ENCODE measurements at regions not wholly inside any gene's neighbourhood (a gene's known extent, or its start where the extent isn't known, plus 50 kb on each side); places are given as distances from the start of the nearest gene placed in this dataset.

- no peaks in the 10 kb centered on the region for H3K79me2 ChIP-seq (ENCODE audit: insufficient read depth, low read length)
- WGBS (ENCODE audit: insufficient coverage) = no CpG with 5 or more reads among the region's 1 CpG
- H3K4me3 Mint-ChIP-seq = no peak overlapping the region
- no peaks in the 10 kb centered on the region for H3K4me1 ChIP-seq (ENCODE audit: control insufficient read depth in 1 of 2, insufficient read depth in 2 of 2, low read length in 2 of 2)
- H2AFZ ChIP-seq (ENCODE audit: insufficient read depth, low read depth, low read length, poor library complexity, severe bottlenecking) = no peak overlapping the region
- H3K4me2 ChIP-seq (replicated peaks; ENCODE audit: extremely low read depth, low read length, poor library complexity, severe bottlenecking) = no peak overlapping the region
- no peaks in the 10 kb centered on the region for H3K27me3 ChIP-seq (ENCODE audit: control insufficient read depth in 2 of 2, insufficient read depth in 2 of 2, low read length in 2 of 2)
- H4K20me1 ChIP-seq (ENCODE audit: insufficient read depth, low read length) = no peaks in the 10 kb centered on the region
- H3K9me3 Mint-ChIP-seq = peaks cover 0 to 8% (median 3%) of the 10 kb centered on the region in 7 donors
- no peak overlapping the region for H3K9ac ChIP-seq (ENCODE audit: insufficient read depth, low read length, poor library complexity, severe bottlenecking)
- no peak overlapping the region for H3K27ac Mint-ChIP-seq
- intact Hi-C loops (cut with micrococcal nuclease) = no loop called here
- no peaks in the 10 kb centered on the region for H3K4me1 Mint-ChIP-seq
- no peak overlapping the region for H3K27ac ChIP-seq (ENCODE audit: low read depth in 1 of 2, low read length in 2 of 2)
- no peak for TF ChIP-seq CTCF (IDR thresholded peaks at IDR 0.05)
- peaks cover 0 to 14% of the 10 kb centered on the region in 2 donors for H3K9me3 ChIP-seq (replicated peaks in 1 of 2; ENCODE audit: control insufficient read depth in 1 of 2, insufficient read depth in 1 of 2, low read length in 2 of 2)
- H3K27me3 Mint-ChIP-seq (ENCODE audit: low read depth in 3 of 3) = no peaks in the 10 kb centered on the region
- no peak overlapping the region for H3K4me3 ChIP-seq (replicated peaks in 1 of 3; ENCODE audit: low read depth in 2 of 3, low read length in 3 of 3)
- no peaks in the 10 kb centered on the region for H3K36me3 ChIP-seq (replicated peaks in 1 of 2; ENCODE audit: control insufficient read depth in 1 of 2, insufficient read depth in 2 of 2, low read length in 2 of 2)
- DNase-seq = no peak
- no peaks in the 10 kb centered on the region for H3K36me3 Mint-ChIP-seq
These were observed 732.6 kb downstream of the ROBO2 start for GRCh38 chr3:77772459-77772858.

GRCh38 chr3:77773084-77773483 is 733.2 kb downstream of the ROBO2 start:
- no peak overlapping the region for H3K4me3 Mint-ChIP-seq
- Histone ChIP-seq H2AFZ (ENCODE audit: insufficient read depth, low read depth, low read length, poor library complexity, severe bottlenecking) (no peak overlapping the region), H3K36me3 (replicated peaks in 1 of 2; ENCODE audit: control insufficient read depth in 1 of 2, insufficient read depth in 2 of 2, low read length in 2 of 2) (no peaks in the 10 kb centered on the region), H3K4me1 (ENCODE audit: control insufficient read depth in 1 of 2, insufficient read depth in 2 of 2, low read length in 2 of 2) (no peaks in the 10 kb centered on the region), H3K9ac (ENCODE audit: insufficient read depth, low read length, poor library complexity, severe bottlenecking) (no peak overlapping the region), H3K27me3 (ENCODE audit: control insufficient read depth in 2 of 2, insufficient read depth in 2 of 2, low read length in 2 of 2) (no peaks in the 10 kb centered on the region), H4K20me1 (ENCODE audit: insufficient read depth, low read length) (no peaks in the 10 kb centered on the region), H3K4me3 (replicated peaks in 1 of 3; ENCODE audit: low read depth in 2 of 3, low read length in 3 of 3) (no peak overlapping the region), H3K79me2 (ENCODE audit: insufficient read depth, low read length) (no peaks in the 10 kb centered on the region), H3K9me3 (replicated peaks in 1 of 2; ENCODE audit: control insufficient read depth in 1 of 2, insufficient read depth in 1 of 2, low read length in 2 of 2) (peaks cover 0 to 14% of the 10 kb centered on the region in 2 donors), H3K4me2 (replicated peaks; ENCODE audit: extremely low read depth, low read length, poor library complexity, severe bottlenecking) (no peak overlapping the region), H3K27ac (ENCODE audit: low read depth in 1 of 2, low read length in 2 of 2) (no peak overlapping the region)
- no peaks in the 10 kb centered on the region for H3K27me3 Mint-ChIP-seq (ENCODE audit: low read depth in 3 of 3)
- H3K36me3 Mint-ChIP-seq = no peaks in the 10 kb centered on the region
- intact Hi-C loops (cut with micrococcal nuclease) = no loop called here
- peaks cover 0 to 8% (median 3%) of the 10 kb centered on the region in 7 donors for H3K9me3 Mint-ChIP-seq
- no peak for DNase-seq
- H3K27ac Mint-ChIP-seq = no peak overlapping the region
- H3K4me1 Mint-ChIP-seq = no peaks in the 10 kb centered on the region
- 75% methylated on average over 1 of the region's 3 CpGs for WGBS (ENCODE audit: insufficient coverage)
- no peak for TF ChIP-seq CTCF (IDR thresholded peaks at IDR 0.05)

Measured in CD14-positive monocyte (primary cell).